ENCODE measurements at regions not wholly inside any gene's neighbourhood (a gene's known extent, or its start where the extent isn't known, plus 50 kb on each side); places are given as distances from the start of the nearest gene placed in this dataset.

- Histone ChIP-seq H3K36me3 (no peaks in the 10 kb centered on the region), H3K9me3 (no peaks in the 10 kb centered on the region), H3K4me1 (peaks cover 0 to 4% (median 0%) of the 10 kb centered on the region in 4 donors), H3K27ac (no peak overlapping the region), H3K4me3 (no peak overlapping the region), H3K27me3 (no peaks in the 10 kb centered on the region)
- intact Hi-C loops (cut with DNase I; ENCODE audit: low total_unique reads) (no loop called here), in situ Hi-C loops (cut with MboI; ENCODE audit: low pct_ligation_motif_present in 1 of 4, low pct_unique_long_range_greater_than_20kb in 1 of 4, low sequenced_read_pairs in 3 of 4) (loop anchor here (25.0 kb wide), 1 partner anchor 704 kb away; no protein-coding TSS in a partner anchor)
- WGBS, 2 donors (ENCODE audit: low coverage in 1 of 2) = 85 to 93% methylated on average over 6 of the region's 6 CpGs
- no peak for DNase-seq
- TF ChIP-seq POLR2A (IDR thresholded peaks at IDR 0.05) = no peak
- TF ChIP-seq CTCF (IDR thresholded peaks at IDR 0.05) = no peak
- no peak for TF ChIP-seq EP300 (IDR thresholded peaks at IDR 0.05; ENCODE audit: low read depth)
- no peak for TF ChIP-seq POLR2AphosphoS5 (IDR thresholded peaks at IDR 0.05)
Measured at GRCh38 chr21:27566521-27566920, 599.6 kb upstream of the ADAMTS5 start.

- no peak overlapping the region for H3K4me3 ChIP-seq
- no peaks in the 10 kb centered on the region for H3K27me3 ChIP-seq
- no peak for DNase-seq
- H3K27ac ChIP-seq = no peak overlapping the region
- intact Hi-C loops (cut with DNase I; ENCODE audit: low total_unique reads) = no loop called here
- no peaks in the 10 kb centered on the region for H3K9me3 ChIP-seq
- in situ Hi-C loops (cut with MboI; ENCODE audit: low pct_ligation_motif_present in 1 of 4, low pct_unique_long_range_greater_than_20kb in 1 of 4, low sequenced_read_pairs in 3 of 4) = loop anchor here (25.0 kb wide), 1 partner anchor 703 kb away; no protein-coding TSS in a partner anchor
- no peaks in the 10 kb centered on the region for H3K36me3 ChIP-seq
- peaks cover 0 to 2% (median 0%) of the 10 kb centered on the region in 4 donors for H3K4me1 ChIP-seq
- 86 to 100% methylated on average over 1 of the region's 1 CpG for whole genome bisulfite sequencing, 2 donors (ENCODE audit: low coverage in 1 of 2)
- TF ChIP-seq POLR2A (IDR thresholded peaks at IDR 0.05) (no peak), EP300 (IDR thresholded peaks at IDR 0.05; ENCODE audit: low read depth) (no peak), CTCF (IDR thresholded peaks at IDR 0.05) (no peak), POLR2AphosphoS5 (IDR thresholded peaks at IDR 0.05) (no peak)
Measured at GRCh38 chr21:27565364-27565763, 598.5 kb upstream of the ADAMTS5 start.

- no peak overlapping the region for H3K4me3 ChIP-seq
- DNase-seq = peak; percentile 31
- no peak overlapping the region for H3K27ac ChIP-seq
- no peaks in the 10 kb centered on the region for H3K9me3 ChIP-seq
- H3K27me3 ChIP-seq = no peaks in the 10 kb centered on the region
- in situ Hi-C loops (cut with MboI; ENCODE audit: low pct_ligation_motif_present in 1 of 4, low pct_unique_long_range_greater_than_20kb in 1 of 4, low sequenced_read_pairs in 3 of 4) = loop anchor here (25.0 kb wide), 1 partner anchor 702 kb away; no protein-coding TSS in a partner anchor
- H3K36me3 ChIP-seq = no peaks in the 10 kb centered on the region
- intact Hi-C loops (cut with DNase I; ENCODE audit: low total_unique reads) = no loop called here
- no peaks in the 10 kb centered on the region for H3K4me1 ChIP-seq
- TF ChIP-seq CTCF (IDR thresholded peaks at IDR 0.05) (peak; percentile 51 to 63 (median 57)), EP300 (IDR thresholded peaks at IDR 0.05; ENCODE audit: low read depth) (no peak)
- WGBS, 2 donors (ENCODE audit: low coverage in 1 of 2) = 60 to 85% methylated on average over 1 of the region's 1 CpG
Measured at GRCh38 chr21:27564684-27565301, 597.9 kb upstream of the ADAMTS5 start.

GRCh38 chr21:27562303-27562702, 595.4 kb upstream of the ADAMTS5 start:
- intact Hi-C loops (cut with DNase I; ENCODE audit: low total_unique reads) (no loop called here), in situ Hi-C loops (cut with MboI; ENCODE audit: low pct_ligation_motif_present in 1 of 4, low pct_unique_long_range_greater_than_20kb in 1 of 4, low sequenced_read_pairs in 3 of 4) (loop anchor here (25.0 kb wide), 1 partner anchor 700 kb away; no protein-coding TSS in a partner anchor)
- H3K36me3 ChIP-seq = no peaks in the 10 kb centered on the region

More at GRCh38 chr21:27562303-27562702, 595.4 kb upstream of the ADAMTS5 start:
- no peaks in the 10 kb centered on the region for H3K4me1 ChIP-seq
- no peaks in the 10 kb centered on the region for H3K27me3 ChIP-seq
- H3K9me3 ChIP-seq = no peaks in the 10 kb centered on the region
- TF ChIP-seq POLR2A (IDR thresholded peaks at IDR 0.05) (no peak), EP300 (IDR thresholded peaks at IDR 0.05; ENCODE audit: low read depth) (no peak), CTCF (IDR thresholded peaks at IDR 0.05) (no peak), POLR2AphosphoS5 (IDR thresholded peaks at IDR 0.05) (no peak)
- WGBS, 2 donors (ENCODE audit: low coverage in 1 of 2) = 87 to 89% methylated on average over 6 of the region's 6 CpGs
- no peak overlapping the region for H3K27ac ChIP-seq
- no peak overlapping the region for H3K4me3 ChIP-seq
- no peak for DNase-seq

Data from transverse colon (tissue), 4 donors.